GM23248 (cell line): ENCODE measurements at regions not wholly inside any gene's neighbourhood (a gene's known extent, or its start where the extent isn't known, plus 50 kb on each side); places are given as distances from the start of the nearest gene placed in this dataset.

Experiments used
- DNase-seq: peaks from one replicate; pipeline ENCODE4 v3.0.0-alpha.2; 2015
- H2AFZ ChIP-seq: fragments of 200-600 bp; sonication (generic); 2 replicates; pipeline ENCODE4 v1.6.1; 2016; ENCODE audit warnings: antibody characterized with exemption
- H3F3A ChIP-seq: fragments of 200-600 bp; sonication (generic); 2 replicates; pipeline ENCODE4 v1.6.1; 2016; ENCODE audit warnings: mild to moderate bottlenecking, antibody characterized with exemption, mixed run types; ENCODE audit not compliant: insufficient read depth
- H3K27ac ChIP-seq: fragments of 200-600 bp; sonication (generic); 2 replicates; pipeline ENCODE4 v1.5.1; 2016; ENCODE audit warnings: mild to moderate bottlenecking
- H3K27me3 ChIP-seq: fragments of 200-600 bp; sonication (generic); replicated peaks from 2 replicates; pipeline ENCODE4 v1.6.1; 2016; ENCODE audit warnings: mild to moderate bottlenecking; ENCODE audit not compliant: insufficient read depth
- H3K36me3 ChIP-seq: fragments of 200-600 bp; sonication (generic); 2 replicates; pipeline ENCODE4 v1.6.1; 2016; ENCODE audit warnings: low read depth, mild to moderate bottlenecking
- H3K4me1 ChIP-seq: fragments of 200-600 bp; sonication (generic); 2 replicates; pipeline ENCODE4 v1.6.1; 2016; ENCODE audit warnings: mild to moderate bottlenecking; ENCODE audit not compliant: insufficient read depth
- H3K4me2 ChIP-seq: fragments of 200-600 bp; sonication (generic); one replicate; pipeline ENCODE4 v1.6.1; 2016; ENCODE audit warnings: mild to moderate bottlenecking; ENCODE audit not compliant: unreplicated experiment
- H3K4me3 ChIP-seq: fragments of 200-600 bp; sonication (generic); 2 replicates; pipeline ENCODE4 v1.5.1; 2016; ENCODE audit warnings: mild to moderate bottlenecking
- H3K79me2 ChIP-seq: fragments of 200-600 bp; sonication (generic); 2 replicates; pipeline ENCODE4 v1.6.1; 2016; ENCODE audit warnings: mild to moderate bottlenecking; ENCODE audit not compliant: insufficient read depth
- H3K9ac ChIP-seq: fragments of 200-600 bp; sonication (generic); 2 replicates; pipeline ENCODE4 v1.6.1; 2016; ENCODE audit warnings: mild to moderate bottlenecking
- H3K9me2 ChIP-seq: fragments of 200-600 bp; sonication (generic); 2 replicates; pipeline ENCODE4 v1.6.1; 2016; ENCODE audit warnings: mixed run types, mild to moderate bottlenecking, moderate library complexity; ENCODE audit not compliant: insufficient read depth
- H3K9me3 ChIP-seq: fragments of 200-600 bp; sonication (generic); one replicate; pipeline ENCODE4 v1.6.1; 2017; ENCODE audit warnings: low read depth
- H4K20me1 ChIP-seq: fragments of 200-600 bp; sonication (generic); 2 replicates; pipeline ENCODE4 v1.6.0; 2016; ENCODE audit not compliant: insufficient read depth
- EZH2 ChIP-seq: fragments of 200-600 bp; sonication (generic); IDR thresholded peaks from 2 replicates; pipeline ENCODE4 v1.6.1; 2018; ENCODE audit warnings: antibody characterized with exemption, mild to moderate bottlenecking; ENCODE audit not compliant: insufficient read depth, poor library complexity, severe bottlenecking
- EZH2phosphoT487 ChIP-seq: fragments of 200-600 bp; sonication (generic); IDR thresholded peaks from 2 replicates; pipeline ENCODE4 v1.6.1; 2018; ENCODE audit warnings: antibody characterized with exemption, moderate library complexity, mild to moderate bottlenecking, low read depth; ENCODE audit not compliant: insufficient read depth
- WGBS, 2 experiments: methylation state at CpG; one replicate each; pipeline ENCODE4 v1.1.6; 2015 to 2017; ENCODE audit warnings: low lambda C conversion rate in 2 of 2, low coverage in 1 of 2; ENCODE audit errors: missing lambda C conversion rate in 2 of 2; 5-methylcytosine and 5-hydroxymethylcytosine counted together
- in situ Hi-C: fragments of 300-500 bp; cut with MboI; formaldehyde crosslinking; loops from 2 replicates; pipeline ENCODE4 v1.15.0; 2020

DNA sequence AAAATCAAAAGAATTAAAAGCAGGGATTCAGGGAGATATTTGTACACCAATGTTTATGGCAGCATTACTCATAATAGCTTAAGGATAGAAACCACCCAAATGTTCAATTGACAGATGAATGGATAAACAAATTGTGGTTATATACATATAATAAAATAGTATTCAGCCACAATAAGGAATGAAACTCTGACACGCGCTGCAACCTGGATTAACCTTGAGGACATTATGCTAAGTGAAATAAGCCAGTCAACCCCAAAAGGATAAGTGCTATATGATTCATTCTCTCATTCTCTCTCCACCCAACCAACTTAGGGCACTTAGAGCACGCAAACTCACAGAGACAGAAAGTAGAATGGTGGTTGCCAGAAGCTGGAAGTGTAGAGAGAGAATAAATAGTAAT, 216.8 kb upstream of the SLC14A2 start:
- 0 out of 2 replicates have a peak, but pooled peaks cover 6% of the 10 kb centered on the region for H3K9me2 ChIP-seq
- H3K27ac ChIP-seq, result no peak overlapping the region
- H3K36me3 ChIP-seq, result no peaks in the 10 kb centered on the region
- H4K20me1 ChIP-seq, result no peaks in the 10 kb centered on the region
- TF ChIP-seq EZH2 (no peak), EZH2phosphoT487 (no peak)
- DNase-seq, result no peak
- in situ Hi-C loops, result loop anchor here (25.0 kb wide), 2 partner anchors 1061 to 1286 kb away; no protein-coding TSS in a partner anchor
- H3K27me3 ChIP-seq, result no peaks in the 10 kb centered on the region
- H3K4me2 ChIP-seq, result no peak overlapping the region
- no peaks in the 10 kb centered on the region for H3K9me3 ChIP-seq
- H2AFZ ChIP-seq, result no peak overlapping the region
- H3F3A ChIP-seq, result peaks cover 15% of the 10 kb centered on the region
- H3K4me3 ChIP-seq, result no peak overlapping the region
- peaks cover 14% of the 10 kb centered on the region for H3K4me1 ChIP-seq
- H3K79me2 ChIP-seq, result no peaks in the 10 kb centered on the region
- H3K9ac ChIP-seq, result no peak overlapping the region
- WGBS, 2 experiments, result 80 to 82% methylated on average over 3 of the region's 3 CpGs

DNA sequence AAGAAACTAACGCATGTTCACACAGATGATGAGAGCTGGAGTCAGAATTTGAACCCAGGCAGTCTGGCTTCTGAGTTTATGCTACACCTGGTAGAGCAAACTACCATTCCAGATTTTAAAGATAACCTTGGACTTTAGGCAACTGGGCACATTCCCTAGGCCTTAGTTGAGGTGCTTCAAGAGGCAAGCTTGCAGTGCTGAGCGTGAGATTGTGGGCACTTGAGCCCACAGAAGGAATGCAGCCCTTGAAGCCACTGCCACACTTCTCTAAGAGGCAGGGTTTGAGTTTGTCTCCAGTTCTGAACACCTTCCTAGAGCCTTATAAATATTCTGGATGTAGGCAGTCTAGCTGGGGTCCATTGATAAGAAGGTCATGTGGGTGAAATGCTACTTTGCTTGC, 216.1 kb upstream of the SLC14A2 start:
- H3K4me3 ChIP-seq, result no peak overlapping the region
- TF ChIP-seq EZH2, result no peak
- no peak for TF ChIP-seq EZH2phosphoT487
- no peaks in the 10 kb centered on the region for H3K27me3 ChIP-seq
- in situ Hi-C loops, result loop anchor here (25.0 kb wide), 2 partner anchors 1062 to 1287 kb away; no protein-coding TSS in a partner anchor
- H3K36me3 ChIP-seq, result no peaks in the 10 kb centered on the region
- no peak overlapping the region for H3K9ac ChIP-seq
- DNase-seq, result no peak
- H3K27ac ChIP-seq, result no peak overlapping the region
- H3K79me2 ChIP-seq, result no peaks in the 10 kb centered on the region
- H2AFZ ChIP-seq, result no peak overlapping the region
- no peaks in the 10 kb centered on the region for H4K20me1 ChIP-seq
- H3K4me1 ChIP-seq, result peaks cover 15% of the 10 kb centered on the region
- H3K9me3 ChIP-seq, result no peaks in the 10 kb centered on the region
- H3F3A ChIP-seq, result peaks cover 15% of the 10 kb centered on the region
- 0 out of 2 replicates have a peak, but pooled peaks cover 6% of the 10 kb centered on the region for H3K9me2 ChIP-seq
- H3K4me2 ChIP-seq, result no peak overlapping the region
- 95 to 98% methylated on average over 2 of the region's 2 CpGs for WGBS, 2 experiments

DNA sequence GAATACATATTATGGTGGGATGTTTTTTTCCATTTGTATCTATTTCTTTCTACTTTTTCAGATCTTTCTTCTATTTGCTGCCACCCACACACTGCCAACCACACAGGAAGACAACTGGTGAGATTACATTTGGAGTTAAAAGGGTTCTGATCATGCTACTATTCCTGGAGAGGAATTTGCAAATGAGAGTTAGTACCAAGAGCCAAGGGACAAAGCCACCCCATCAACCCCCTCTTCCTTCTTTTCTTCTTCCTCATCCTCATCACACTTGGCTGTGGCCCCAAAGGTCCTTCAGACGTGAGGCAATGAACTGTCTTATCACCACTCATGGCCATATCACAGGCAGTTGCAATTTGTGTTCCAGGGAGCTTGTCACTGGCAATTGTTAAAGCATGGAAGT, 215.6 kb upstream of the SLC14A2 start:
- Histone ChIP-seq H3F3A (peaks cover 15% of the 10 kb centered on the region), H3K4me3 (no peak overlapping the region), H3K4me1 (peaks cover 15% of the 10 kb centered on the region), H3K27me3 (no peaks in the 10 kb centered on the region), H3K4me2 (no peak overlapping the region), H3K36me3 (no peaks in the 10 kb centered on the region), H3K9ac (no peak overlapping the region), H3K27ac (no peak overlapping the region), H3K79me2 (no peaks in the 10 kb centered on the region), H4K20me1 (no peaks in the 10 kb centered on the region), H3K9me2 (0 out of 2 replicates have a peak, but pooled peaks cover 6% of the 10 kb centered on the region), H3K9me3 (no peaks in the 10 kb centered on the region), H2AFZ (no peak overlapping the region)
- no peak for DNase-seq
- in situ Hi-C loops, result loop anchor here (25.0 kb wide), 2 partner anchors 1062 to 1287 kb away; no protein-coding TSS in a partner anchor
- TF ChIP-seq EZH2phosphoT487 (no peak), EZH2 (no peak)
- 75 to 80% methylated on average over 1 of the region's 1 CpG for WGBS, 2 experiments

DNA sequence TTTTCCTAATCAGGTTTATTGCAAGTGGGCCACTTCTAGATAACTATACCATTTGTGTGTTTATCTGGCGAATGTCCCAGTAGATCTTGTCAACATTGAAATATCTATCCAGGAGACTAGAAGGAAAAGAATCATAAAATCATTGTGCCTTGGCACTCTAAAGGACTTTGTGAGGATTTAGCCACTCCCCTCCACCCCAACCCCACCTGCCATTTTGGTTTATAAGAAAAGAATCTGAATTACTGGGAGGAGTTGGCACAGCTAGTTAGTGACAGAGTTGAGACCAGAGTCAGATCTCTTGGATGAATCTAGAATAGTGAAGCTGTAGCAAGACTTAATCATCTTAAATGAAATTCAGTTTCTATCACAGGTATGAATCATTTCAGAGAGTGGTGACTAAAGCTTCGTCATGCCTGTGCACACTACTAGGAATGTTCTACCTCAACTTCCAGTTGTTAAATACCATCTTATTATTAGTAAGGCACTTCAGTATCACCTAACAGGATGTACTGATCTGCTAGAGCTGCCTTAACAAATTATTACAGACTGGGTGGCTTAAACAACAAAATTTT, 212.7 kb upstream of the SLC14A2 start:
- Histone ChIP-seq H3K36me3 (no peaks in the 10 kb centered on the region), H4K20me1 (no peaks in the 10 kb centered on the region), H3K79me2 (no peaks in the 10 kb centered on the region), H3F3A (peaks cover 15% of the 10 kb centered on the region), H3K9ac (no peak overlapping the region), H3K9me2 (0 out of 2 replicates have a peak, but pooled peaks cover 6% of the 10 kb centered on the region), H3K27me3 (no peaks in the 10 kb centered on the region), H3K4me1 (peaks cover 15% of the 10 kb centered on the region), H3K9me3 (no peaks in the 10 kb centered on the region), H3K4me2 (peak overlapping the region; percentile 36), H3K27ac (peak overlapping the region; percentile 32), H3K4me3 (no peak overlapping the region), H2AFZ (no peak overlapping the region)
- DNase-seq, result peak; percentile 89
- WGBS, 2 experiments, result 47 to 49% methylated on average over 2 of the region's 2 CpGs
- no peak for TF ChIP-seq EZH2
- no peak for TF ChIP-seq EZH2phosphoT487
- in situ Hi-C loops, result no loop called here
